Naive B cell (primary cell): ENCODE measurements at regions not wholly inside any gene's neighbourhood (a gene's known extent, or its start where the extent isn't known, plus 50 kb on each side); places are given as distances from the start of the nearest gene placed in this dataset.

Experiments
- ATAC-seq, 2 donors: fragments of 150-1000 bp; cut with Tn5 transposase; 2 replicates each; pipeline ENCODE4 v1.10.0; 2021; ENCODE audit warnings: low read depth in 2 of 2, mild to moderate bottlenecking in 2 of 2, moderate library complexity in 2 of 2
- DNase-seq: peaks from one replicate; pipeline ENCODE4 v3.0.0; 2022
- H3K27ac Mint-ChIP-seq, 6 donors: one replicate each; pipeline ENCODE4 v1.8.0; 2020 to 2022; ENCODE audit warnings: mild to moderate bottlenecking in 6 of 6, mixed read lengths in 6 of 6, moderate library complexity in 5 of 6, inconsistent platforms in 2 of 6
- H3K27me3 Mint-ChIP-seq, 3 donors: one replicate each; pipeline ENCODE4 v1.8.0; 2021 to 2022; ENCODE audit warnings: mixed read lengths in 3 of 3, mild to moderate bottlenecking in 1 of 3
- H3K36me3 Mint-ChIP-seq, 2 donors: one replicate each; pipeline ENCODE4 v1.8.0; 2020 to 2022; ENCODE audit warnings: mixed read lengths in 2 of 2, inconsistent platforms in 1 of 2, mild to moderate bottlenecking in 1 of 2
- H3K4me1 Mint-ChIP-seq, 3 donors: one replicate each; pipeline ENCODE4 v1.8.0; 2020 to 2022; ENCODE audit warnings: mixed read lengths in 3 of 3, inconsistent platforms in 1 of 3, mild to moderate bottlenecking in 1 of 3, moderate library complexity in 1 of 3
- H3K4me3 Mint-ChIP-seq, 8 donors: one replicate each; pipeline ENCODE4 v1.8.0; 2020 to 2022; ENCODE audit warnings: mild to moderate bottlenecking in 8 of 8, mixed read lengths in 8 of 8, moderate library complexity in 8 of 8, inconsistent platforms in 2 of 8
- H3K9me3 Mint-ChIP-seq, 7 donors: one replicate each; pipeline ENCODE4 v1.8.0; 2020 to 2022; ENCODE audit warnings: mixed read lengths in 7 of 7, mild to moderate bottlenecking in 5 of 7, inconsistent platforms in 2 of 7, moderate library complexity in 1 of 7

- peaks cover 0 to 2% (median 0%) of the 10 kb centered on the region in 7 donors for H3K9me3 Mint-ChIP-seq
- H3K27ac Mint-ChIP-seq, result no peak overlapping the region
- no peak for ATAC-seq
- no peaks in the 10 kb centered on the region for H3K27me3 Mint-ChIP-seq
- DNase-seq, result no peak
- no peak overlapping the region for H3K4me3 Mint-ChIP-seq
- H3K4me1 Mint-ChIP-seq, result no peaks in the 10 kb centered on the region
- H3K36me3 Mint-ChIP-seq, result no peaks in the 10 kb centered on the region
Observed at GRCh38 chr12:33323823-33324222, 115.8 kb downstream of the SYT10 start.

DNA sequence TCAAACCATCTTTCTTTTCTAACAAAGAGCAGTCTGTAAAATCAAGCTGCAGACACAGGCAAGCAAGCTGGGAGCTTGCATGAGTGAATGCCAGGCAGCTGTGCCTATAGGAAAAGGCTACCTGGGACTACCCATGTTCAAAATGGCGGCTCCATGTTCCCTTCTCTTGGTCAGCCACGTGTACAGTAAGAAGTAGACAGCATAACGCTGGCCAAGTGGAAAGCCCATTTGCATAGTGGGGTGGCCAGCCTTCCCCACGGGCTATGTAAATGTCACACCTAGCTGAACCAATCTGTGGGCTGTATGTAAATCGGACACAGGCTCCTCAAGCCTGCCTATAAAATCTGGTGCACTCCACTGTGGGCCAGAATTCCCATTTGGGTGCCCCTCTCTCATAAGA, 117.1 kb downstream of the SYT10 start:
- ATAC-seq (no peak), DNase-seq (no peak)
- peaks cover 0 to 4% (median 0%) of the 10 kb centered on the region in 7 donors for H3K9me3 Mint-ChIP-seq
- no peaks in the 10 kb centered on the region for H3K27me3 Mint-ChIP-seq
- H3K4me1 Mint-ChIP-seq, result no peaks in the 10 kb centered on the region
- no peak overlapping the region for H3K4me3 Mint-ChIP-seq
- H3K36me3 Mint-ChIP-seq, result no peaks in the 10 kb centered on the region
- H3K27ac Mint-ChIP-seq, result no peak overlapping the region

DNA sequence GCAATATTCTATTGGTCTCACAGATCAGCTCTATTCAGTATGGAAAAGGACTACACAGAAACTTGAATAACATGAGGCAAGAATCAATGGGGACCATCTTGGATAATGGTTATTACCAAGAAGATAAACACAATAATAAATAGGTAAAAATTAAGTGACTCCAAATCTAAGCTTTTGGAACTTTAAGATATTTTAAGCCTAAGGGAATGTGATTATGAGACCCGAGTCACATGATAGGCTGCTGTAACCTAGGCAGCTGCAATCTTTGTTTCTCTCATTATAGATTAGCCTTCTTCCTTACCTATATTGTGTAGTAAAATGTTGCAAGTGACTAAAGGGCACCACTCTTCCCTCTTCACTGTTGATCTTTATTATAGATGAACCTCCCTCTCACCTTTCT, 121.9 kb downstream of the SYT10 start:
- Mint-ChIP-seq H3K27me3 (no peaks in the 10 kb centered on the region), H3K4me3 (no peak overlapping the region), H3K36me3 (no peaks in the 10 kb centered on the region), H3K27ac (no peak overlapping the region), H3K4me1 (no peaks in the 10 kb centered on the region), H3K9me3 (peaks cover 3 to 11% (median 4%) of the 10 kb centered on the region in 7 donors)
- ATAC-seq (no peak), DNase-seq (no peak)

DNA sequence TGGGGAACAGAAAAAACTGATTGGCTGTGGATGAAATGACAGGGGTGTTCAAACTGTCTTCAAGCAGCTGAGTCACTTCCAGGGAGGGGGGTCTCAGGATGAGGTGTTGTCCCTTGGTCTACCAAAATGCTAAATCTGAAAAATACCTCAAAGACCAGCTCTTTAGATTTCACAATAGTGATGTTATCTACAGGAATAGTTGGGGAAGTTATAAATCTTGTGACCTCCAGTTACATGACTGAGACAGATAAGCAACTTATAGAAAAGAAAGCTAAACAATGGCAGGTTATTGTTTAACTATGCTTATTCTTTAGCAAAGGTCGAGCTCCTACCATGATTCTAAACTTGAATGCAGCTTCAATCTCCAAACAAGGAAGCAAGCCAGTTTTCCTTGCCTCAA, 125.4 kb downstream of the SYT10 start:
- Mint-ChIP-seq H3K27ac (no peak overlapping the region), H3K9me3 (peaks cover 3 to 17% (median 4%) of the 10 kb centered on the region in 7 donors)
- no peak for ATAC-seq

GRCh38 chr12:33313476-33313875, 126.1 kb downstream of the SYT10 start:
- Mint-ChIP-seq H3K36me3 (peaks cover 0 to 4% of the 10 kb centered on the region in 2 donors), H3K4me1 (no peaks in the 10 kb centered on the region), H3K27me3 (peaks cover 0 to 5% (median 0%) of the 10 kb centered on the region in 3 donors), H3K4me3 (no peak overlapping the region), H3K9me3 (peaks cover 3 to 20% (median 7%) of the 10 kb centered on the region in 7 donors), H3K27ac (no peak overlapping the region)
- DNase-seq (no peak), ATAC-seq (no peak)

More for the DNA sequence above, 125.4 kb downstream of the SYT10 start:
- DNase-seq, result no peak
- Mint-ChIP-seq H3K4me3 (no peak overlapping the region), H3K4me1 (no peaks in the 10 kb centered on the region), H3K27me3 (no peaks in the 10 kb centered on the region), H3K36me3 (peaks cover 0 to 4% of the 10 kb centered on the region in 2 donors)

DNA sequence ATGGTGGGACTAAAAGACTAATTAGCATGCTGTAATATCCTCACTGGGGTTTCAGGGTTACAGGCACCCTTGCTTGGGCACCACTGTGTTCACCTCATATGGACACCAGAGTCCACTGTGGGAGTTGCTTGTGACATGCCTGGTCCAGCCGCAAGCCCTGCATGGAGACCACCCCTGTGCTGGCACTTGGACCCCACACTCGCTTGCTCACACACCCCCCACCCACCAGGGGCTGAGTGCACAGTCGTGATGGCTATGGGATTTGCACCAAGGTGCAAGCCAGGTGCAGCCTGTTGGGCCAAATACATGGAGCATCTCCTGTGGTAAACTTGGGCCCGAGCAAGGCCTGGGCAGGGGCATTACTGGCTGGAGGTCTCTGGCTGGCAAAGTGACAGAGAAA, 129.1 kb downstream of the SYT10 start:
- H3K27me3 Mint-ChIP-seq, result peaks cover 0 to 5% (median 0%) of the 10 kb centered on the region in 3 donors
- H3K9me3 Mint-ChIP-seq, result peaks cover 3 to 15% (median 6%) of the 10 kb centered on the region in 7 donors
- H3K4me3 Mint-ChIP-seq, result no peak overlapping the region
- H3K36me3 Mint-ChIP-seq, result peaks cover 0 to 4% of the 10 kb centered on the region in 2 donors
- ATAC-seq (no peak), DNase-seq (no peak)
- H3K4me1 Mint-ChIP-seq, result no peaks in the 10 kb centered on the region
- H3K27ac Mint-ChIP-seq, result no peak overlapping the region

DNA sequence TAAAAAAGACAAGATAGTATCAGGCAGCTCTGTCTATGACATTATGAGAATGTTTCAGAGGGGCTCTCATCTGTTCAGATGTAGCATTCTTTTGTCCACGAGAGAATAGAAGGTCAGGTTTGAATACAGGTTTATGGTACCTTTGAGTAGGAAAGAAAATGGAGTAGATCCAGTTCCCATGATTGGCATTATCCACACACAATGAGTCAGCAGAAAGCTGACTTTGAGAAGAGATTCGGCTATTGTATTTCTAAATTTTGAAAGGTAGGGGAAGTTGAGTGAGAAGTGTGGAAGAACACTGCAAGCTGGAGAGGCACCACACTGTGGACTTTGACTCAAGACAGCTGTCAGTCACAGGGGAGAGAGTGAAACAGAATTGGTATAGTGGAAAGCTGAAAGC, 135.4 kb downstream of the SYT10 start:
- Mint-ChIP-seq H3K4me1 (no peaks in the 10 kb centered on the region), H3K36me3 (no peaks in the 10 kb centered on the region), H3K27me3 (peaks cover 0 to 5% (median 0%) of the 10 kb centered on the region in 3 donors), H3K9me3 (peaks cover 2 to 22% (median 10%) of the 10 kb centered on the region in 7 donors), H3K27ac (no peak overlapping the region), H3K4me3 (no peak overlapping the region)
- DNase-seq, result no peak
- ATAC-seq, result no peak

GRCh38 chr12:33296529-33296928, 143.1 kb downstream of the SYT10 start:
- H3K9me3 Mint-ChIP-seq, result peaks cover 7 to 41% (median 19%) of the 10 kb centered on the region in 7 donors
- H3K27me3 Mint-ChIP-seq, result no peaks in the 10 kb centered on the region
- H3K4me3 Mint-ChIP-seq, result no peak overlapping the region
- no peak for ATAC-seq
- no peak overlapping the region for H3K27ac Mint-ChIP-seq
- peaks cover 4 to 5% of the 10 kb centered on the region in 2 donors for H3K36me3 Mint-ChIP-seq
- no peaks in the 10 kb centered on the region for H3K4me1 Mint-ChIP-seq
- no peak for DNase-seq

- Mint-ChIP-seq H3K27me3 (no peaks in the 10 kb centered on the region), H3K9me3 (peaks cover 0 to 16% (median 6%) of the 10 kb centered on the region in 7 donors), H3K4me3 (no peak overlapping the region), H3K27ac (no peak overlapping the region), H3K4me1 (no peaks in the 10 kb centered on the region), H3K36me3 (no peaks in the 10 kb centered on the region)
- ATAC-seq (no peak), DNase-seq (no peak)
Observed at GRCh38 chr12:33290703-33291102, 148.9 kb downstream of the SYT10 start.

DNA sequence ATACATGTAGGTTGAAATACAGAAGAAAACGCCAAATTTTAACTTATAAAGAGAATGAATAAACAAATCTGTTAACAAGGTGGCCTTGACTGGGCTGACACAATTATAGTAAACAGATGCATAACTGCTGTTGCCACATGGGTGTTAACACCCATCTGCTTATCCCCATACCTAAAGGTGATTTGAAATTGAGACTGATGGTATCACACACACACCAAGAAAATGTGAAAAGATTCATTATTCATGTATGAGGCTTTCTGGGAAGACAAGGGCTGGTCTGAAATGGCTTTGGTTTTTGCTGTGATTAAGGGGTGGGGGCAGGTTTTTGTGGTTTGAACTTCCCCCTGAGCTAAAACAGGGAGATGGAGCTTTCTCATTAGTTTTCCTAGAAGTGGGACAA, 156.6 kb downstream of the SYT10 start:
- H3K27ac Mint-ChIP-seq, result no peak overlapping the region
- no peak overlapping the region for H3K4me3 Mint-ChIP-seq
- H3K9me3 Mint-ChIP-seq, result peaks cover 15 to 54% (median 20%) of the 10 kb centered on the region in 7 donors
- peaks cover 0 to 14% of the 10 kb centered on the region in 2 donors for H3K36me3 Mint-ChIP-seq
- no peak for DNase-seq
- no peak for ATAC-seq
- H3K27me3 Mint-ChIP-seq, result no peaks in the 10 kb centered on the region
- no peaks in the 10 kb centered on the region for H3K4me1 Mint-ChIP-seq

DNA sequence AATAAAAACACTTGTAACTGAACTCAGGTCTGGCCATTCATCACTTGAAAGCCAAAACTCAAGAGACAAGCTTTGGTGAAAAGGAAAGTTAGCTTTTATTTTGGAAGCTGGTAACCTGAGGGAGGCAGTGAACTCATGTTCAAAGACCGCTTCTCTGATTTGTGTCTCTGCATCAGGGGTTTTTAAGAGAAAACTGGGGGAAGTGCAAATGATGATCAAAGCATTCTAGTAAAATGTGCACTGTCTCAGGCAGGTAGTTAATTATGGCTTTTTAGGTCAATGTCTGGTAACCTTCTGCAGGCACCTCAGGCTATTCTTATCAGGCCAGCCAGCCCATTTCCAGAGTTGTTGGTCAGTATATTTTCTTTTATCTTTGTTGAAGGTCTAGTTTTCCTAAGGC, 162.2 kb downstream of the SYT10 start:
- peaks cover 26 to 73% (median 28%) of the 10 kb centered on the region in 7 donors for H3K9me3 Mint-ChIP-seq
- no peaks in the 10 kb centered on the region for H3K27me3 Mint-ChIP-seq
- DNase-seq (no peak), ATAC-seq (no peak)
- H3K27ac Mint-ChIP-seq, result no peak overlapping the region
- no peak overlapping the region for H3K4me3 Mint-ChIP-seq
- peaks cover 0 to 14% of the 10 kb centered on the region in 2 donors for H3K36me3 Mint-ChIP-seq
- H3K4me1 Mint-ChIP-seq, result no peaks in the 10 kb centered on the region

GRCh38 chr12:33267641-33268040, 172.0 kb downstream of the SYT10 start:
- Mint-ChIP-seq H3K4me1 (no peaks in the 10 kb centered on the region), H3K27me3 (no peaks in the 10 kb centered on the region), H3K9me3 (peaks cover 0 to 6% (median 4%) of the 10 kb centered on the region in 7 donors), H3K27ac (no peak overlapping the region), H3K4me3 (no peak overlapping the region), H3K36me3 (no peaks in the 10 kb centered on the region)
- DNase-seq, result no peak
- no peak for ATAC-seq

- H3K36me3 Mint-ChIP-seq, result no peaks in the 10 kb centered on the region
- H3K4me1 Mint-ChIP-seq, result no peaks in the 10 kb centered on the region
- no peak for DNase-seq
- no peak overlapping the region for H3K4me3 Mint-ChIP-seq
- H3K27ac Mint-ChIP-seq, result no peak overlapping the region
- H3K9me3 Mint-ChIP-seq, result peaks cover 0 to 6% (median 4%) of the 10 kb centered on the region in 7 donors
- ATAC-seq, result no peak
- H3K27me3 Mint-ChIP-seq, result no peaks in the 10 kb centered on the region
Observed at GRCh38 chr12:33265900-33266299, 173.7 kb downstream of the SYT10 start.

- no peaks in the 10 kb centered on the region for H3K27me3 Mint-ChIP-seq
- no peak overlapping the region for H3K4me3 Mint-ChIP-seq
- no peaks in the 10 kb centered on the region for H3K4me1 Mint-ChIP-seq
- no peak overlapping the region for H3K27ac Mint-ChIP-seq
- ATAC-seq (no peak), DNase-seq (no peak)
- no peaks in the 10 kb centered on the region for H3K36me3 Mint-ChIP-seq
- H3K9me3 Mint-ChIP-seq, result peaks cover 0 to 6% (median 2%) of the 10 kb centered on the region in 7 donors
Observed at GRCh38 chr12:33265033-33265731, 174.4 kb downstream of the SYT10 start.
